Lower leg skin (tissue), 4 donors: ENCODE measurements at regions not wholly inside any gene's neighbourhood (a gene's known extent, or its start where the extent isn't known, plus 50 kb on each side); places are given as distances from the start of the nearest gene placed in this dataset.
"Not testable (repeated sequence)": the region's sequence is repeated elsewhere in the genome, so short reads cannot be mapped to it uniquely, and the experiment has no call there.

ENCODE experiments used
- DNase-seq, 2 donors: peaks; one replicate each; pipeline ENCODE4 v3.0.0-alpha.2; 2019; ENCODE audit warnings: low spot score in 2 of 2
- H3K4me3 ChIP-seq: fragments of 200-600 bp; sonication (generic); 2 replicates; pipeline ENCODE4 v1.5.1; 2017; ENCODE audit warnings: mild to moderate bottlenecking, low read depth; ENCODE audit not compliant: poor library complexity, severe bottlenecking
- CTCF ChIP-seq, 3 donors: fragments of 450-650 bp; IDR thresholded peaks; one replicate each; pipeline ENCODE4 v1.5.1; 2016; ENCODE audit warnings: antibody characterized with exemption in 3 of 3, mild to moderate bottlenecking in 3 of 3, moderate library complexity in 2 of 3
- POLR2A ChIP-seq, 2 donors: fragments of 450-650 bp; IDR thresholded peaks; one replicate each; pipeline ENCODE4 v1.6.1; 2016 to 2017; ENCODE audit warnings: antibody characterized with exemption in 2 of 2, mild to moderate bottlenecking in 1 of 2, moderate library complexity in 1 of 2
- WGBS, 2 donors: methylation state at CpG; one replicate each; pipeline ENCODE4 v1.1.5; 2018; 5-methylcytosine and 5-hydroxymethylcytosine counted together
- intact Hi-C: fragments of 100-400 bp; cut with DNase I; formaldehyde crosslinking; loops from one replicate; pipeline ENCODE4 v1.15.0; 2023; ENCODE audit warnings: low total_unique reads

GRCh38 chr17:21493993-21494392 lies 117.8 kb downstream of the KCNJ12 start:
- intact Hi-C loops = no loop called here
- DNase-seq = peak in 1 of 2 donors; percentile 71
- TF ChIP-seq CTCF (IDR thresholded peaks at IDR 0.05) (no peak), POLR2A (IDR thresholded peaks at IDR 0.05) (no peak)
- 90 to 92% methylated on average over 10 of the region's 10 CpGs for WGBS, 2 donors
- H3K4me3 ChIP-seq = no peak overlapping the region

- WGBS, 2 donors = 79 to 83% methylated on average over 7 to 8 of the region's 8 CpGs
- no peak overlapping the region for H3K4me3 ChIP-seq
- peak in 1 of 2 donors; percentile 66 for DNase-seq
- intact Hi-C loops = no loop called here
- no peak for TF ChIP-seq POLR2A (IDR thresholded peaks at IDR 0.05)
- TF ChIP-seq CTCF (IDR thresholded peaks at IDR 0.05) = no peak
Observed at GRCh38 chr17:21495281-21495680, 119.1 kb downstream of the KCNJ12 start.

- DNase-seq = peak in 1 of 2 donors; percentile 52
- no peak for TF ChIP-seq CTCF (IDR thresholded peaks at IDR 0.05)
- TF ChIP-seq POLR2A (IDR thresholded peaks at IDR 0.05) = no peak
- WGBS, 2 donors = 53 to 58% methylated on average over 5 of the region's 5 CpGs
- intact Hi-C loops = no loop called here
- no peak overlapping the region for H3K4me3 ChIP-seq
Observed at GRCh38 chr17:21500064-21500463, 123.9 kb downstream of the KCNJ12 start.

GRCh38 chr17:21501927-21502700 lies 126.0 kb downstream of the KCNJ12 start:
- intact Hi-C loops, DNase-seq, H3K4me3 ChIP-seq: not testable (repeated sequence)
- 82 to 83% methylated on average over 15 of the region's 15 CpGs for WGBS, 2 donors

- WGBS, 2 donors = 88 to 93% methylated on average over 30 to 33 of the region's 37 CpGs
- peak in 1 of 2 donors; percentile 79 for DNase-seq
- intact Hi-C loops = no loop called here
- TF ChIP-seq POLR2A (IDR thresholded peaks at IDR 0.05) (no peak), CTCF (IDR thresholded peaks at IDR 0.05) (no peak)
- H3K4me3 ChIP-seq = no peak overlapping the region
Observed at GRCh38 chr17:21505819-21506815, 130.0 kb downstream of the KCNJ12 start.

GRCh38 chr17:21507806-21508205 lies 131.6 kb downstream of the KCNJ12 start:
- DNase-seq, H3K4me3 ChIP-seq, intact Hi-C loops: not testable (repeated sequence)
- WGBS, 2 donors = 36 to 44% methylated on average over 4 of the region's 4 CpGs
